Stimulated activated CD8-positive, alpha-beta memory T cell treated with anti-CD3 and anti-CD28 coated beads, Interleukin-7, amount 100 ng/mL, for 48 hours (primary cell): ENCODE measurements at regions not wholly inside any gene's neighbourhood (a gene's known extent, or its start where the extent isn't known, plus 50 kb on each side); places are given as distances from the start of the nearest gene placed in this dataset.

Experiments
- DNase-seq, 2 donors: peaks; one replicate each; pipeline ENCODE4 v3.0.0-alpha.2; 2020; ENCODE audit warnings: low read depth in 1 of 2; ENCODE audit errors: extremely low read depth in 1 of 2

DNA sequence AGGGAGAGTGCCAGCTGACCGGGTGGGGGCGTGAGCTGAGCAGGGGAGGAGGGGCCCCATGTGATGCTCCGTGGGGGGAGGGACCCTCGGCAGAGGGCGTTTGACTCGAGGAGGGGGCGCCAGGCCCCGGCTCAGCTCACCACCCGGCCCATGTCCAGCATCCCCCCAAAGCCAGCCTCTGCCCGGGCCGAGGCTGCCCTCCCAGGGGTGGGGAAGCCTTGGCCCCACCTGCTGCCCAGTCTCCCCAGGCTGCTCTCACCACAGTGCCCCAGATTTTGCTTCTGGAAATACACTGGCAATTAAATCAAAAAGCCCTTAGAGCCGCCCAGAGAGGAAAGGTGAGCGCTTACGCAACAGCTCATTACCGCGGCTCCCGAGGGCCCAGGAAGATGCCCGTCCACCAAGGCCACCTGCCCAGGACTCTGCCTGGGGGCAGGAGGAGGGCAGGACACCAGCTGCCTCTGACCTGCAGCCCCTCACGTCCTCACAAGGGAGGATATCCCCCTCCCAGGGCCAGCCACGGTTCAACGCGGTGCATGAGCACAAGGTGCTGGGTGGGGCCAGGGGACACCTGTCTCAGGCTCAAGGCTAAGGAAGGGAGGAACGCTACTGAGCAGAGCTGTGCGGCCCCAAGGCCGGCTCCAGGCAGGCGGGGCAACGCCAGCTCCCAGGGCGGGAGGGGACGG lies 70.0 kb upstream of the INPP5A start:
- no peak for DNase-seq

DNA sequence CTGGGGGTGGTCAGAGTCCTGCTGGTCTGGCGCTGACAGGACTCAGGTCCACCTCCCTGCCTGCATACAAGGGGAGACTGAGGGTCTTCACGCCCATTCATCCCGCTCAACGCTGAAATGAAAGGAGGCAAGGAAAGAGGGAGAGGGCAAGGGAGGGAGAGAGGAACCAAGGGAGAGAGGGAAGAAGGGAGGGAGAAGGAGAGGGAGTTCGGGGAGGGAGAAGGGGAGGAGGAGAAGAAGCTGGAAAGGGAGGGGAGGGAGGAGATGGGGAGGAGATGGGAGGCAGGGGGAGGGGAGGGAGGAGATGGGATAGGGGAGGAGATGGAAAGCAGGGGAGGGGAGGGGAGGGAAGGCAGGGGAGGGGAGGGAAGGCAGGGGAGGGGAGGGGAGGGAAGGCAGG lies 69.4 kb upstream of the INPP5A start:
- no peak for DNase-seq

DNA sequence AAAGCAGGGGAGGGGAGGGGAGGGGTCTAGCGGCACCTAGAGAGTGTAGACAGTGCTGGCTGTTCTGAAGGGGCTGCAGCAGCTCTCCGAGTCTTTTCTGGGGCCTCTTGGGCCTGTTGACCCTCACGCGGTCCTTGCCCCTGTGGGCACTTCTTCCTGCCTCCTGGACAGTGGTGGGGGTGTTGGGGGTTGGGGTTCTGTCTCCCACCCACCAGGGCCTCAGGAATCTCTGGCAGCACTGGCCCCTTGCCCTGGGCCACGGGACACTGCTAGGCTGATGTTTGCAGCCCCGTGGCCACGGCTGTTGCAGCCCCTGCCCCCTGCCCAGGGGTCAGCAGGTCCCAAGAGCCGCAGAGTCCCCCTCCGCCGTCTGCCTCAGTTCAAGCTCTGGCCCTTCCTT lies 68.9 kb upstream of the INPP5A start:
- DNase-seq = no peak

DNA sequence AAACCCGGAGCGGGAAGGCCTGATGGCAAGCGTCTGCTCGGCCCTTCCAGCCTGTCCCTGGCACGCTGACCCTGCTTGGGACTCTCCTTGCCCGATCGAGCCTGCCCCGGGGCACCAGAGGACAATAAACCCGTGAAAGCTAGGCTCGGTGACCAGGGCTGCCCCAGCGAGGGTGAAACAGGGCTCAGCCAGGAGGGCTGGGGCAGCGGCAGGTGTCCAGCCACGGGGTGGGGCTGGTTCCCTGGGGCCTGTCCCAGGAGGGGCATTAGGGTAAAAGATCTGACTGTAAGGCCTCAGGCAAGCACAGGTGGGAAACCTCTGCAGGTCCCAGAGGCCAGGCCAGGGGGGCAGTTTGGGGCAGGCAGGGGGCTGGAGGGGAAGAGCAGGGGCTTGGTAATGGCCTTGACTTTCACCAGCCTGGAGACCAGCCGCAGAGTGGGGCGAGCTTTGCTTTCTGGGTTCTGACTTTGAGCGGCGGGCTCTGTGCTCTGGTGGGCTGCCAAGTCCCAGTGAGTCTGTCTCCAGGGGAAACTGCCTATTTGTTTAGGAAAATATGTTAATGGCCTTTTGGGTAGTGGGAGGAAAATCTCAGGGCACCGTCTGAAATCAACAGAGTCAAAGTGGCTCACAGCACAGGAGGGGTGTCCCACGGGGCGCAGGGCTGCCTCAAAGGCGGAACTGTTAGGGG lies 68.2 kb upstream of the INPP5A start:
- DNase-seq = no peak

DNA sequence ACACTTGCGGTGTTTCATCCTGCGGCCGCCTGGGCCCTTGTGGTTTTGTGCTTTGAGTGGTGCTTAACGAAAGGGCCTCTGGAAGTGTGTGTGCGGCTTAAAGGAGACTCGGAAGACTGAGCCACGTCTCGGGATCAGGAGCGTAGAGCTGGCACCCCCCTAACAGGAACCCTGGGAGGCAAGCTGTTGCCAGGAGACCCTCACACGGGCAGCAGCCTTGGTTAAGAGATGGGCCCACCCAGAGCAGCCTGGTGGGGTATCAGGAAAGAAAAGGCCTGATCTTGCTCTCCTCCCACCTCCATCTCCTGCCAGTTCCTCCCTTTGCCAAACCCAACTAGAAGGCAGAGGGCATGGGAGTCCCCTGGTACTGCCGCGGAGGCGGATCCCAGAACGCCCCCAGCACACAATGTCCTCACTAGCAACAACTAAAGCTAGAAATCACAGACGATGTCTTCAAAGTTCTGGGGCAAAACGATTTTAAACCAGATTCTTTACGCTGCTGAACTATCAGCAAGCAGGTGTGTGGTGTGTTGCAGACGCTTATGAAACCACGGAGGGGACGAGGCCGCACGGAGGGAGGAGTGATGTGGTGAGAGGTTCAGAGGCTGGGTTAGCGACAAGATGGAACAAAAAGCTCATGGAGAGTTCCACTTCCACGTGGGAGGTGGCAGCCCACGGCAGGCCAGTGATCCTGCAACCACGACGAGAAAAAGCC lies 67.0 kb upstream of the INPP5A start:
- DNase-seq = peak in 1 of 2 donors; percentile 43

DNA sequence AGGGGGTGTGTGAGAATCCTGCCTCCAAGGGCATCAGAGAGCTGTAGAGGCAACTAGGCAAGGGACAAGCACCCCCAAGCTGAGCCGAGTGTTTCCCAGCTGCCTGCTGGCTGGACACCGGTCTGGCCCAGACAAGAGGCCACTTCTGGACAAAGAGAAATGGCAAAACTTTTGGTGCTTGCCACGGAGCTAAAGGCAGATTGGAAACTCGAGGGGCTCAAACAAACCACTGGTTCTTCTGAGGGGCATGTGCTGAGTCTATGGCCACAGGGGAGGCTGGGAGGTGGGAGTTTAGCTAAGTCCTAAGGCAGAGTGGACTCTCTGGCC lies 66.5 kb upstream of the INPP5A start:
- DNase-seq = no peak

DNA sequence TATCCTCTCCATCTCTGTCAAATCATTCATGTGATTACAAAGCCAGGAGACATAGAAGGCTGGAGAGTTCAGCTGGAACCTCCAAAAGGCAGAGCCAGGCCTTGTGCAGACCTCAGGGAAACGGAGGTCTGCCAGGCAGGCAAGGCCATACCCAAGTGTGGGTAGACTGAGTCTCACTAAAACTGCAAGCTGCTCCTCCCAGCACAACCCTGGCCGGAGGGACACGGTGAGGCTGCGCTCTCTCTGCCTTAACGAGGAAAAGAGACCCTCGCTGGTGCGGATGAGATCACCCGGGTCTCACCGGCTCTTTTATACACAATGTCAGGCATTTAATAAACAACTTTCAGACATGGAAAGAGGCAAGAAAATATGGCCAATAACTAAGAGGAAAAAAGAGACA lies 66.1 kb upstream of the INPP5A start:
- no peak for DNase-seq

DNA sequence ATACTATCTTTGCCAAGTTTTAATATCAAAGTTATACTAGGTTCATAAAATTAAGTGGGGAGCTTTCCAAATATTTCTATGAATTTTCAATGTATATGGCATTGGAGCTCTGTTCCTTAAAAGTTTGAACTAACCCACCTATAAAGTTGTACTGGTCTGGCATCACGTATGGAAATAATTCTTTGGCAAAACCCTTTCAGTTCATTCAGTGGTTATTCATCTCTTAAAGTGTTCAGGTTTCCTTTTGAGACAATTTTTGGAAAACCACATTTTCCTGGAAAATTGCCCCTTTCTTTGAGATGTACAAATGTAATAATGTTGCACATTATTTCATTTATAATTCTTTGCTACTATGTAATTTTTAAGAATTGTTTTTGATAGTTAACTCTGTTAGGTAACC lies 62.5 kb upstream of the INPP5A start:
- no peak for DNase-seq

DNA sequence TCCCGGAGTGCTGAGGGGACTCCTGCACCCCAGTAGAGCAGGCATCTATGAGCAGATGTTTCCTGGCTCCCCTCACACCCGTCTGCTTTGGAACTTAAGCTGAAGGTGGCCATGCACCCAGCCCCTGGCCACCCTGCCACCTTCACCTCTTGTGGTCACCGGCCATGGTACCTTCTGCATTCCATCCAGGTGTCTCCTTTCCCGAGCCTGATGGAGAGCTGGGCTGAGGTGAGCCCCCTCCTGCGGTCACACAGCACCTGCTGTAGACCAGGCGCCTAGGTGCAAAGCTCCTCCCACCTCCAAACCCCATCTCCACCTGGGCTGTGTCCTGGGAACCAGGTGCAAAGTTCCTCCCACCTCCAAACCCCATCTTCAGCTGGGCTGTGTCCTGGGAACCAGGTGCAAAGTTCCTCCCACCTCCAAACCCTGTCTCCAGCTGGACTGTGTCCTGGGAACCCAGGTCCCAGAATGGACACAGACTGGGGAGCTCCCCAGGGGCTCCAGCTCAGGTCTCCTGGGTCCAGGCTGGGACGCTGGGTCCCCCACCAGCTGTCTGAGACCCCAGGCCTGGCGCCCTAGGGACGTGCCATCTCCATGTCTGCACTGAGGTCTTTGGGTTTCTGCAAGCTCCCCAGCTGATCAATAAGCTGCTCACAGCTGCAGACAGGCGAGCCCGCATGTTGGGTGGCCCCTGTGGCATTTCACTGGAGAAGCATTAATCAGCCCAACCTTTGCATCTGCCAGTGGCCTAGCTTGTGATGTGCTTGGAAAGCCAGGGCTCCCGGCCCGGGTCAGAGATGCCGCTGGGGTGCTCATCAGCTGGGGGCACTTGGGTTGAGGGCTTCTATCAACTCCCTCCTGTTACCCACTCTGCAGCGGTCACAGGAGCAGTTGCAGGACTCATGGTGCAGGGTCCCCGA lies 61.2 kb upstream of the INPP5A start:
- DNase-seq = no peak

DNA sequence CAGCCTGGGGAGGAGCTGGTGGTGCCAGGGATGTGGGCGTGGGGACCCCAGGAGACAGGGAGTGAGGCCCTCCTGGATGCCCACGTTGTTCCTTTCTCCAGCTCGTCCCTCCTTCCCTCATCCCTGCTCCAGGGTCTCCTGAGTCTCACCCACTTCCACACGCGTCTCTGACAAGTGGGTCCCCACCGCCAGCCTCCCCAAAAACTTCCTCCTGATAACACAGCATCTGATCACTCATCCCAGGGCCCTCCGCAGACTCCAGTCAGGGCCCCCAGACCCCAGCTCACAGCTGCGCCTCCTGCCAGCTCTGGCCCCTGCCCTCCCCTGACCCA lies 60.6 kb upstream of the INPP5A start:
- no peak for DNase-seq

DNA sequence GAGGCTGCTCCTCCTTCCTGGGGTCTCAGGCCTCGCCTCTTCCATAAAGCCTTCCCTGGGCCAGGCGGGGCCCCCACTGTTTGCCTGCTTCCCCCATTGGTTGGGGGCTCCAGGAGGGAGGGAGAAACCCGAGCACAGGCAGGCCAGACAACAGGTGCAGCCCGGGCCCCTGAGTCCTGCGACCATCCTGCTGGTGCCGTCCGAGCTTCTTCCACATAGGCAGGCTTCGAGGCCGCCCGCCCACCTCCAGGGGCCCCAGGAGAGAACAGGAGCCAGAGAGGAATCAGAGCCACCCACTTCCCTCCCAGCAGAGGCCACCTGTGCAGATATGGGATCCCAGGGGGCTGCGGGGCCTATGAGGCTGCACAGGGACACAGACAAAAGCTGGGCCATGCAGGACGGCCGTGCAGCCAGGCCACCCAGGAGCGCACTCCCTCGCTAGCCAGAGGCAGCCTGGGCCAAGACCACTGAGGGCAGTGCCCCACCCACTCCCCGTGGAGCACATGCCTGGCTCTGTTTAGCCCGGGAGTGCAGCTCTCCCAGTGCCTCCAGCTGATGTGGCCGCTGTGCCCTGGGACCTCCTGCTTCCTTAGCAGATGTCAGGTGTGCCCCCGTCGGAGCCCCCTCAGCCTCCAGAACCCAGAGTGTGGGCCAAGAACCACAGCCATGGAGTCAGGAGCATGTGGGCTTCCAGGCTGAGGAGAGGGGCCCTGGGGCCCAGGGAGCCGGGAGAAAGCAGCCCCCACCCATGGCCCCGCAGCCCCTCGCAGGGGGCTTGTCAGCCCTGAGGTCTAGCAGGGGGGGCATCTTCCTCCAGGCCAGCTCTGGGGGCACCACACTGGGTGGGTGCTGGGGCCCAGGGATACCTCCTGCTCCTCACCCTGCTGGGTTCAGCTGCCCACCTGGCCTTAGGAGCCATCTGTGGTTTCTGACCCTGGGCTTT lies 59.9 kb upstream of the INPP5A start:
- DNase-seq = no peak

DNA sequence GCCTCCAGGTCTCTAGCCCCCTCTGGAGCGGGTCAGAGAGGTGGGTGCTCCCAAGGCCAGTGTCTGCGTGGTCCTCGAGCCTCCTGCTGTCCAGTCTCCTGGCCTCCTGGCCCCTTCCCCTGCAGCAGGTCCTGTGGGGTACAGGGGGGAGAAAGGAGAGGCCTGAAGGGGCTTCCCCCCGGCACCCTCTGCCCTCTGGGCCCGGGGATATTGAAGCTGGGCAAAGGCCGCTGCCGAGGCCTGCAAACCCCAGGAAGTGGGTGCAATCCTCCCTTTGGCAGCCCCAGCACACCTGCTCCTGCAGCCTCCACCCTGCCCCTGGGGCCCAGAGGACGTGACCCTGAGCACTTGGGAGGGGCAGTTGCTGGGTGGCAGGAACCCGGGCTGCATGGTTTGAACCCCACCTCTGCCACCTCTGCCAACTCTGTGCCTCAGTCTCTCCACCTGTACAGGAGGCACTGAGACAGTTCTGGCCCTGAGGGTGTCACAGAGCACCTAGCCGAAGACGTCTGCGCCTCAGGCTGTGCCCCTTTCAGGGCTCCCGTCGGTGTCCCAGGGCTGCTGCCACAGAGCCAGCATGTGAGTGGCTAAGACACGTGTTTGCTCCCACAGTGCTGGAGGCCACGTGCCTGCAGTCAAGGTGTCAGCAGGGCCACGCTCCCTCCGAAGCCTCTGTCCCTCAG lies 59.1 kb upstream of the INPP5A start:
- no peak for DNase-seq

DNA sequence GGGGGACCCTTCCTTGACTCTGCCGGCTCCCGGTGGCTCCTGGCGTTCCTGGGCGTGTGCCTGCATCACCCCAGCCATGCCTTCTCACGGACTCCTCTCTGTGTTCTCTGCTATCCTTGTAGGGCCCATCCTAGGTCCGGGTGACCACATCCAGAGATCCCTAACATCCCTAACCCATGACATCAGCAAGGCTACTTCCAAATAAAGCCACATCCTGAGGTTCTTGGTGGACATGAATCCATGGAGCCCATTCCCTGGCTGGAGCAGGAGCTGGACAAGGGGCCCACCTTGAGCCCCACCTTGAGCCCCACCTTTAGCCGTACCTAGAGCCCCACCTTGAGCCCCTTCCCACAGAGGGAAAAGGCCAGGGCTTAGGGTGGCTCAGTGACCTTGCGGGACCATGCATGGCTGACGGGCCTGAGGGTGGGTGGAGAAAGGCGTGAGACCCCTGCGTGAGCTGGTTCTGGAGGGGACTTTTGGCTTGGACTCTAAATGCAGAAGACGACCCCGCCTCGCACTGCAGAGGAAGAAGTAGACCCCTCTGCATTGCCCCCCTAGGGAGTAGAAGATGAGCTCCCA lies 58.5 kb upstream of the INPP5A start:
- no peak for DNase-seq

DNA sequence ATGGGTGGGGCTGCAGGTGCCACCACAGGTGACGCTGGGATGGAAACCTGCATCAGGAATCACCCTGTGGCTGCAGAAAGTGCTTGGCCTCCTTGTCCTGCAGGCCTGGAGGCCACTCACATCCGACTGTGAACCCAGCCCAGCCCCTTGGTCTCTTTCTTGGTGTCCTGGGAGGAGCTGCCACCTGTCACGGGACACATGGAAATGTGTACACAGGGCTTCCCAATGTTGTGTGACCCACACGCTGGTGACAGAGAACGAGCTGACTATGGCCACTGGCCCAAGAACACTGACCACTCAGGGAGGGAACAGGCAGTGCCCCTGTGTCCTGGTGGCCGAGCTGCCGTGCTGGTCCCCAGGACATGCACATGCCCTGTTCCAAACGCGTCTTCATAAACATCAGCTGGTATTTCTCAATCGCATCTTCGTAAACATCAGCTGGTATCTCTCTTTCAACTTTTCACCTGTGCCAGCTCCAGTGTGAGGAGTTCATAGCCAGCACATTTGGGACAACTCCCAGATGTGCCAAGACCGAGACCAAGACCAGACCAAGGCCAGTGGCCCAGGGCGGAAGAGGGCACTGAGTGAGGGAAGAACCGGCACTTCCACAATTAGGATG lies 57.9 kb upstream of the INPP5A start:
- no peak for DNase-seq

DNA sequence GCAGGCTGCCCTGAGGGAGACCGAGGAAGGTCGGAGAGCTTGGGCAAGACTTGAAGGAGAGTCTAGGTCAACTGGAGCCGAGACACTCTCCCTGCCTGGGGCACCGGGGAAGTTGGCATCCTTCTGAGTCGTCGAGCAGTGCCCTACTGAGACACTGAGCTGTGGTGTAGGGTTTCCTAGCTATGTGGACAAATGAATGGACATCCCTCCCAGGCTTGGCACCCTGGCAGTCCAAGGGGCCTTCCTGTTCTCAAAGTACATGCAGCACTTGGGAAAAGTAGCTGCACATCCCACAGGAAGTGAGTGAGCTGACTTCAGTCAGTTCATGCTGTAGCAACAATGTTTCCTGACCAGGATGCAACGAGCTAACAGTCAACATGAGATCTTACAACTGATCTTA lies 57.2 kb upstream of the INPP5A start:
- DNase-seq = no peak

DNA sequence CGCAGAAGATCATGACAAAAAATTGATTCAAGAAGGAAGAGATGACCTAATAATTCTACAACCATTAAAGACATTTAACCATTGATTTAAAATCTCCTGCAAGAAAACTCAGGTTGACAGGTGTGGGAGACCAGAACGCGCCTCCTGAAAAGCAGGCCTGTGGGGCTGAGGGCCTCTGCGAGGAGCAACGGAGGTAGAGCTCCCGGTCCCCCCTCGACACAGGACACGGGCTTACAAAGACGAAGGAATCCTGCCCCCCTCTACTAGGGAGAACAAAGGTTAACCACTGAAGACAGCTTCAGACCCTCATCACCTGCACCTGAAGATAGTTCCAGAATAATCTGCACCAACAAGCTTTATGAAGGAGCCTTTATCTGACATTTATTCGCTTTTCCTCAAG lies 55.9 kb upstream of the INPP5A start:
- no peak for DNase-seq

DNA sequence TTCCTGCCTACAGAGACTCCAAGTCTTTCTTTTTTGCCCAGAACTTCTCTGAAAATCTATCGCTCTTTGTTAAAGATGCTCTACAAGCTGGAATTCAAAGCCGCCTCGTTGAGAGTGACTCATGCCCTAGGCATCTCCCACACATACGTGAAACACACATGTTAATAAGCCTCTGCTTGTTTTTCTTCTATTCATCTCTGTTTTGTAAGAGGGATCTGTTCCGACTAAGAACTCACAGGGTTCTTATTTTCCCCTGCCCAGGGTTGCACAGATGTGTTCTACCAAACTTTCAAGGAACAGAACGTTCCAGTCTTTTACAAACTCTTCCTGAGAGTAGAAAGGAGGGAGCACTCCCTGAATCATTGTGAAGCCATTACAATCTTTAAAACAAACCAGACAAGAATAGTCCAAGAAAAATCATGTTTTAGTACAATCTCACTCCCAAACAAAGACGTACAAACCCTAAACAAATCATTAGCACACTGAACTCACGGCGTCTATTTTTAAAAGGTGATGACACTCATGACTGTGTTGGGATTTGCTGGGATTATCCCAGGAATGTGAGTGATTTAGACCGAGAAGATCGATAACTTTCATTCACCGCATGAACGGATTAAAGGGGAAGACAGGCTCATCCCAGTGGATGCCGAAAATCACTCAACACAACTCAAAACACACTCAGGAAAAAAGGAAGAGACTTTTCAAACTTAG lies 55.3 kb upstream of the INPP5A start:
- no peak for DNase-seq

DNA sequence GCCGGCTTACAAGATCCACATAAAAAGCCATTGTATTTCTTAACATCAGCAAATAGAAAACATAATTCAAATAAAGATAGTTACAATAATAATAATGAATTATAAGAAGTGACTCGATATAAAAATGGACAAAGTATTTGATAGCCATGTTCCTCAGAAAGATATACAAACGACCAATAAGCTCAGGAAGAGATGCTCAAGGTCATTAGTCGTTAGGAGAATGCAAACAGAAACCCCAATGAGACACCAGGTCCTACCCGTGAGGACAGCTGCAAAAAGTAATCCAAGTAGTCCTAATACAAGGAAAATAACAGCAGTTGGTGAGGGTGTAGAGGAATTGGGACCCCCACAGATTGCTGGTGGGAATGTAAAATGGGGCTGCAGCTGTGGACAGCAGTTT lies 54.2 kb upstream of the INPP5A start:
- no peak for DNase-seq
